ENCODE measurements at regions not wholly inside any gene's neighbourhood (a gene's known extent, or its start where the extent isn't known, plus 50 kb on each side); places are given as distances from the start of the nearest gene placed in this dataset.

DNA sequence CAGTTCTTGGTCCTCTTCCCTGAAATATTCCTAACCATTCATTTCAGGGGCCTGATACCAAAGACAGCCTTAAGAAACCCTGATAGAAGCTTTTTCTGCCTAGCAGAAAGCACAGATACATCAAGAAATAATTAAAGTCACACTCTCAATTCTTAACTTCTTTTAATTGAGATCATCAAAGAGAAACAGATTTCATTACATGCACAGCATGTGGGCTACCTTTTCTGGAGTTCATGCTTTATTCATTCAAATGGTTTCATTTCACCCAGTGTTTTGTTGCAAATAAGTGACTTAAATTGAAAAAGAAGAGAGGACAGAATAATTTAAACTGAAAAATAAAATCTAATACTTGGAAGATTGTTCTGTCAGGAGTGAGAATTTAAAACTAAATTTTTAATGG lies 192.6 kb upstream of the GGTLC1 start:
- no peak for DNase-seq (ENCODE audit: low read depth)

DNA sequence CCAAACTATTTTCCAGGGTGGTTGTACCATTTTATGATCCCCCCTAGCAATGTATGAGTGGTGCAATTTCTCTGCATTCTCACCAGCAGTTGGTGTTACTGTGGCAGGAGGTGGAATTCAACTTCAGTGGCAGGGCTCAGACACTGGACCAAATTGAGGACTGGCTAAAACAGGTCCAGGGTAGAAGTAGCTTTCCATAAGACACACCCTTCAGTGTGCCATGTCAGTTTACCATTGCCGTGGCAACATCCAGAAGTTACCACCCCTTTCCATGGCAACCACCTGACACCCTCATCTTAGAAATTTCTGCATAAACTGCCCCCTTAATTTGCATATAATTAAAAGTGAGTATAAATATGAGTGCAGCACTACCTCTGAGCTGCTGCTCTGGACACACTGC lies 180.7 kb upstream of the GGTLC1 start:
- no peak for DNase-seq (ENCODE audit: low read depth)

DNA sequence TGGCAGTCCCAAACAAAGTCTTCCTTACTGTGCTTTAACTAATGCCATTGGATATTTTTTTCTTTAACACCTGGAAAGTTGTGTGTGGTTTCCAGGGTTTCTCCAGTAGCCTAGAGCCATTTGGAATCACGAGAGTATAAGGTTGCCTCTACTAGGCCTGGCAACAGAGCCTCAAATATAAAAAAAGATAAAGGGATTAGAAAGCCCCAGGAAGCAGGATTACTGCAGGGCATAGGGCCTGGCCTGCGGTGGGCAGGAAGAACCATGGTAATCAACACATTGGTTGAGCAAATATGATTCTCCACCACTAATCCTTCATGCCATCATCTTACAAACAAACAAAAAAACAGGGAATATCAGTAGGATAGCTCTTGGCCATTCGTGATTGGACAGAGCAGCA lies 177.8 kb upstream of the GGTLC1 start:
- DNase-seq (ENCODE audit: low read depth): no peak

DNA sequence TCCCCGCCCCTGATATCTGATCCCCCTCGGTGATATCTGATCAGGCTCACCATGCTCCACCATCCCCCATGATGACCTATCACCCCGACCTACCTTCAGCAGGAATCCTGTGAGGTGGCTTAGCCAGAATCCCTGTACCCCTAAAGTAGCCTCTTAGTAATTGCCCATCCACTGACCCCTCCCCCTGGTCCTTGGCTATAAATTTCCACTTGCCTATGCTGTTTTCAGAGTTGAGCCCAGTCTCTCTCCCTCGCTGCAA lies 177.5 kb upstream of the GGTLC1 start:
- DNase-seq (ENCODE audit: low read depth): no peak

DNA sequence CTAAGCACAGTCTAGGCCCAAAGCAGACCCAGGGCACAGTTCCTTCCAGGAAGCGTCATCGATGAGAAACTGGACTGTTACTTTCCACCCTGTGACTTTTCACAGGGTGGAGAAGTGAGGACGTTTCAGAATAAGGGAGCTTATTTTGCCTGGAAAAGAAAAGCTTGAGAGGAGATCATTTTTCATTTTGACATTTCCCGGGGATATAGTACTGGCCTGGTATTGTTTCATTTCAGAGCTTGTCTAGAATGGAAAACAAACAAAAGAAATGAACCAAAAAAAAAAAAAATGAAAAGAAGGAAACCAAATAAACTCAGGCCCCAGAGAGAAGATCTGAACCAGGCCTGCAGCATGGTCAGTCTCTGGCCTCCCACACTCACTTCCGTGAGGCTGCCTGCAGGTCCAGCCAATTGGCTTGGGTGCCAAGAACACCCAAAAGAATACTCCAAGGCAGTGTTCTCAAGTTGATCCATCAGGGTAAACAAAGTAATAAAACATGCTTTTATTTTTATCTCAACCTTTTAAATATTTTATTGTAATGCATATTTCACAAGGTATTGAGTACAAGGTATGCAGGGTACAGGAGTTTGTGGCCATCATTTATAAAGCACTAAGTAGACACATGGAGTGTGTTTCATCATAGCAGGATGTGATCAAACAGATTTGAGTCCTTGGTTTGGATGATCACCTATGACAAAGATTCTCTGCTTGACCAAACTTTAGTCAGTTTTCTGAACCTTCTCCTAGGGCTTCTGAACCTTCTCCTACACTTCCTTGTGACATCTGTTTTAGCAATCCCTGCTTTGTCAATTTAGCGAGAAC lies 176.9 kb upstream of the GGTLC1 start:
- no peak for DNase-seq (ENCODE audit: low read depth)

DNA sequence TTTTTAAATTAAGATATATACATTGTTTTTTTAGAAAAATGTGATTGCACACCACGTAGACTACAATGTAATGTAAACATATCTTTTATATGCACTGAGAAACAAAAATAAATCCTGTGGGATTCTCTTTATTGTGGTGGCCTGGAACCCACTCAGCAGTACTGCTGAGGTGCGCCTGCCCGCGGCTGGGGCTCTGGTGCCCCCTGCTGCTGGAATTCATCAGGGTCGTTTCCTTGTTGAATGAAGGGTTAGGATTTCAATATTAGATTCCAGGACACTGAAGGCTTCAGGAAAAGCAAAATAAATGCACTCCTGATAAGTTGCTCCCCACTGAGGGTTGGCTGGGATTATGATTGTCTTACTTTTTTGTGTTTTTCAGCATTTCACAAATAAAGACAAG lies 175.8 kb upstream of the GGTLC1 start:
- no peak for DNase-seq (ENCODE audit: low read depth)

DNA sequence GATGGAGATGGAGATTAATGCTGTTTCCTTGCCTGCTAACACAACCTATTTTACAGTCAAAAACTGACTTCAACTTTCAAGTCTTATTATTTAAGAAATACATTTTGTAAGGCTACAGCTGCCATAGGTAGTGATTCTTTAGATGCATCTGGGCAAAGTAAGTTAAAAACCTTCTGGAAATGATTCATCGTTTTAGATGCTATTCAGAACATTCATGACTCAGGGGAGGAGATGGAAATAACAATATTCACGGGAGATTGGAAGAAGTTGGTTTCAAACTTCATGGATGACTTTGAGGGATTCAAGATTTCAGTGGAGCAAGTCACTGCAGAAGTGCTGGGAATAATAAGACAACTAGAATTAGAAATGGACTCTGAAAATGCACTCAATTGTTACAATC lies 174.9 kb upstream of the GGTLC1 start:
- no peak for DNase-seq (ENCODE audit: low read depth)

DNA sequence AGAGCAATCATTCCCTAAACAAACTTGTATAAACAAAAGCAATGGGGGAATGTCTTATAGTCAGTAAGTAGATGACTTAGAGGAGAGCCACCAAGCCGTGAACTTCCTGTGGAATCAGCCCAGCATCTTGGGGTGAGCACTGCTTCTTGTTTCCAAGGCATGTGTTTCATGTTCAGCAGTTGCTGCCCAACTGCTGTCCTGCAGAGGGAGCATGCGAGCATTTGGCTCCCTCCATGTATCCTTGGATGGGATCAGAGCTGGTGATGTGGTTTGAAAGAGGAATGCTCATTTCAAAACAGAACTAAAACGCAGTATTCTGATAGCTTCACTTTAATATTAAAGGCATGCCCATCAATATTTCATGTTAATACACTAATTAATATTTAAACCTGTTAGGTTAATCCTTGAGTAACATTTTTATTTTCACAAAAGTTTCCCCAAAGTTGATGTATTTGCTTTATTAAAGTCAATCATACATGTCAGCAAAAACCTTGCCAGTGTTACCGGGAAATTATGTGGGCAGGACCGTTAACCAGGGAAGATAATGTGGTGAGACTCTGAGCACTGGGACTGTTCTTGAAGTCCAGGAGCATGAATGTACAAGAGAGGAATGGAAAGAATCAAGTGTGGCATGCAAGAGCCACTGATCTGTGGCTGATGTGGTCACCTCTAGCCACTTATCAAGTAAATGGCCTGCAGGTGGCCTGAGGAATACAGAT lies 172.1 kb upstream of the GGTLC1 start:
- DNase-seq (ENCODE audit: low read depth): no peak

DNA sequence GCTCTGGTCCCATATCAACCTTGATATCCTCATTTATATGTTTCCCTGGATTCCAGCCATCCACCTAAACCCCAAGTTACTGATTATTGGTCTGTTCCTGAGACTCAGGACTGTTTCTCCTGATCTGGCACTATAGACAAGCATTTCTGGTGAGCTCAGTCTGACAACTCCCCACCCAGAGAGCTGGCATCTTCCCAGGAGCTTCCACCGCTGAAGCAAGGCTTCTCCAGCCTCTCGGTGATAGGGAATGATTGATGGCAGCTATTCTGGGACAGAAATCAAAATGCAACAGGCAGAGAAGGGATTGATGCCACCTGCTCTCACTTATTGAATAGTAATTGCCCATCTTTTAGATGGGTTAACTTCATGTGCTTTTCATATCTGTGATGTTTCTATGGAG lies 169.7 kb upstream of the GGTLC1 start:
- no peak for DNase-seq (ENCODE audit: low read depth)

DNA sequence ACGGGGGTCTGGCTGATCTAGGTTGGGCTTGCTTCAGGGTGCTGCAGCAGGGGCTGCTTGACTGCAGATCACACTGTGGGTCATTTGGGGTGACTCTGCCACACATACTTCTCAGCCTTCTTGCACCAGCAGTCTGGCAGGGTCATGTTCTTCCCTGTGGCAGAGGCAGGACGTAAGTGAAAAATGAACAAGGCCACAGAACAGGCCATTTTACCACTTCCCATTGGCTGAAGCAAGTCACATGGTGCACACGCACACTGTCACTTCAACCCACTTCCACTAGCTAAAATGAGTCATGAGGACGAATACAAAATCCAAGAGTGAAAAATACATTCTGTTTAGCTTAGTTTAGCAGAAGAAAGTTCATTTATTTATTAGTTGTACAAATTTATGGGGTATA lies 168.6 kb upstream of the GGTLC1 start:
- DNase-seq (ENCODE audit: low read depth): no peak

DNA sequence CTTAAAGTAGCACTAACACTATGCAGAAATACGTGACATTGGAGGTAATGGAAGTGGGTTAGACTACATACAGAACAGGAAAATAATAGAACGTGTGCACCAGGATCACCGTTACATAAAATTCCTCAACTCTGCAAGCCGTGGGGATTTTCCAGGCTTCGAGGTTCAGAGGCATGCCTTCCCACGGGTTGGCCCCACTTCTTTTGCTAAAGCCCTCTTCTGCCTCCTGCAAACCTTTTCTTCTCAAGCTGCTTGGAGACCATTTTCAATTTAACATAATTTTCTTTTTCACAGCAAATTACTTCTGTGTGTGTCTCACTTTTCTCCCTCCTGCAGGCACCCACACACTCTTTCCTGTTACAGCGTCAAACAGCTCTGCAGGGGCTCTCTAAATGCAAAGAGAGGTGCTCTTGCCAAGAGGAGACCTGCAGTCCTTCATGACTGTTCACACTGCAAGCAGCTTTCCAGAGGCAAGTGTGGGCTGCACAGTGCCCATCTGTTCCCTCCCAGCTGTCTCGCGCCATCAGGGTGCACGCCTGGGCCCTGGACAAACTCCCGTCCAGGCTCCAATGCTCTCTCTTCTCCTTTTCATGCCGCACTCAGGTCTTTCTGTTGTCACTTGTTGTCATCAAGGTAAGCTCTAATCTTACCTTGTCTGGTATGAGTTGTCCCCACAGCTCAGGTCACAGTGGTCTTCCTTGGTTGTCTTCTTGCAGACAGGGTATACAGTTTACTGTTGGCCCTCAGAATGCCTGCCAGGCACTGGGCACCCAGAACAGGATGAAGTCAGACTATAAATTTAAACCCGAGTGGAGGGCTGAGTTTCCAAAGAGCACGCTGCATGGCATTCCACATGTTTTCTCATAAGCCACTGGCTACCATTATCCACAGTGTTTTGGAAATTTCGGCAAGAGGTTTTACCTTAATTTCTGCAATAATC lies 164.8 kb upstream of the GGTLC1 start:
- no peak for DNase-seq (ENCODE audit: low read depth)

DNA sequence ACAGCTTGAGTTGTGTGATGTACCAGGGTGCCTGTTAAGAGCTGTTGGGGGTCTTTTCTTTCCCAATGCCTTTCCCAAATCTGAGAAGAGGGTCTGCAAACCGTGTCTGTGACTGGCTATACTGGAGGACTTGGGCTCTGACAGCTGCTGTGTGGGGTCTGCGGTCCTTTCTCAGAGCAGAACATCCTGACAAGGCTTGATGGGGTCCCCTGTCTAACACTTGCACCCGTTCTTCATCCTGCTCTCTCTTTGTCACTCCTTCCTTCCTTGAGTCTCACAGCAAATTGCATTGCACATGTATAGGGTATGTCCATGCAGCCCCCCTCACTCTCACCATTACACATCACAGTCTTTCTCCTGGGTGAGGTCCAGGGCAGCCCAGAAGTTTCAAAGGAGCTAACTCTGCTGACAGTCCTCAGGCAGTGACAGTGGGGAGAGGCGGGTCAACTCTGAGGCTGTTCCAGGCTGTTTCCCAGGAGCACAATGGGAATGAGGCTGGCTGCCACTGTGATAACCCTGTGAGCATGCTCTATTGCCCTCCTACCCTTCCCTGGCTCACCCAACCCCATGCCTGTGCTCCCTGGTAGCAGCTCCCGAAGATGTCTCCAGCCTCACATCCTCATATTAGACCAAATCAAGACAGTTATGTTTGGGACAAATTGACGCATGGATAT lies 163.2 kb upstream of the GGTLC1 start:
- DNase-seq (ENCODE audit: low read depth): no peak

DNA sequence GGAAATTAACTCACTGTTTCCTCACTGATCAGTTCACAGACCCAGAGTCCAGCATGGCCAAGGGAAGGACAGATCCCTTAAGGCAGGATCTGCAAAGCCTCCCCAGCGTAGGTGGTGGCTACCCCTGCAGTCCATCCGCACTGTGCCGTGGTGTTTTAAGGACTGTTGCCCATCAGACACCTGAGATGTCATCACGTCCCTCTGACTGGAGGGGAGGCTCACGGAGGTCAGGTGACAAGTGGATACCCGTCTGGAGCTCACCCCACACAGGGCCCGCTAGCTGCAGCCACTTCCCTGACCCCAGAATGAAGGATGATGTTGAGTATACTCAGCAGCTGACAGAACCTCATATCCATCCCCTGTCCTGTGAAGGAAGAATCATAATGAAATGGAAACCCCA lies 161.8 kb upstream of the GGTLC1 start:
- DNase-seq (ENCODE audit: low read depth): no peak

DNA sequence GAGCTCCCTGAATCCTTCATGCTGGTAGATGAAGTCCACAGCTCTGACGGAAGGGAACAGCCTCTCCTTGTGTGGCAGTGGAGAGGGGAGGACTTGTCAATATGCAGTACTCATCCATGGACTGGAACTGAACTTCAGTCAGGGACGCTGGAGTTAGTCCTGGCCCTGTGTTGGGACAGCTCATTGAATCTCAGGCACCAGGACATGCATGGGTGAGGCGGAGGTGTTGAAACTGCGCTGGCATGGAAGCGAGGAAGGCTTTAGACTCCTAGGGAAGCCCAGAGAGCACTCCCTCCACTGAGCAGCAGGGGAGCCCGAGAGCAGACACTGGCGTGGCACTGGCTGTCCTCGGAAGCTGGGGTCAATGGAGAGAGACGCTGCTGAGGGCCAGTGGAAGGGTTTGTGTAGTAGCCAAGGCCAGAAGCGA lies 161.3 kb upstream of the GGTLC1 start:
- DNase-seq (ENCODE audit: low read depth): no peak

DNA sequence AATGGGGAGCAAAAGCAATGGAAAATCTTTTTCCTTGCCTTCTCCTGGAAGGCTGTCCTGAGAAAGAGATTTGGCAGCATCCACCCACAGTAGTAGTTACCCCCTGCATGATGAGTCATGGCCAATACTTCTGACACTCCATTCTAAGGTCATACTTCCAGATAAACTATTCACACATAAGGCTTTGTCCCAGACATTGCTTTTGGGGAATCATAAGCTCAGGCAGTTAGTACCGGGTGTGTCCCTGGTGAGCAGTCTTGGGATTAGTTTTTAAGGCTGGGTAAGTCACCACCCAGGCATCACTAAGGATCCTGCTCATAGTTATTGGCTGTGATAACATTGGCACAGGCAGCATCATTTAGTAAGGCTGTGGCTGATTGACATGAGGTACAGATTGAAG lies 160.6 kb upstream of the GGTLC1 start:
- DNase-seq (ENCODE audit: low read depth): no peak

DNA sequence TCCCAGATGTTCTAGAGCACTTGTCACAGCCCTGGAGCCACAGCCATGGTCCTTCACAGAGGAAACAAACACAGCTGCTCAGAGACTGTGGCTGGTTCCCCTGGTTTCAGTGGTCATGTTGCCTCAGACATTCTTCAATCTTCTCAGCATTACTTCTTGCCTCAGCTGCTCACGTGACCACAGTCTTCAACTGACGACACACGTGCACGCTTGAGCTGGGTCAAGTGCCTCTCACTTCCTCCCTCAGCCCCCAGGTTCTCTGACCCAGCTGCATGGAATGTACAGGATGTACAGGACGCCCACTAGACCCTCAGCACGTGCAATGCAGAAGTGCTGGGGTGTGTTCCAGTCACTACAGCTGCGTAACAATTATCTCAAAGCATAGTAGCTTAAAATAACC lies 159.8 kb upstream of the GGTLC1 start:
- DNase-seq (ENCODE audit: low read depth): no peak

DNA sequence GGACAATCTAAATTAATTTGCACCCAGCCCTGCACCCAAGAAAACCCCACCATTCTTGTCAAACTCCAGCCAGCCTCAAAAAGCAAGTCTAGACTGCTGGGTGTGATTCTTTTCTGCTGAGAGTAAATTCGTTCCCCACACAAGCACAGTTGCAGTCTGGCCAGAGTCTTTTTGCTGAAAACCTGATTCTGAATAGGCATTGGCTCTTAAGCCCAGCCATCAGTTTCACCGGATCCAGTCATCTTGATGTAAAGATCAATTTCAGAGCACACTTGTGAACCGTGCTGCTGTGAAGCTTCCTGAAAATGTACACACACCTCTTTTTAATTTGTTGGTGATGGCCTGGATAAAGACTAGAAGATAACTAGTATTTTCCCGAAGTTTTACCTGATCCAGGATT lies 159.4 kb upstream of the GGTLC1 start:
- no peak for DNase-seq (ENCODE audit: low read depth)

DNA sequence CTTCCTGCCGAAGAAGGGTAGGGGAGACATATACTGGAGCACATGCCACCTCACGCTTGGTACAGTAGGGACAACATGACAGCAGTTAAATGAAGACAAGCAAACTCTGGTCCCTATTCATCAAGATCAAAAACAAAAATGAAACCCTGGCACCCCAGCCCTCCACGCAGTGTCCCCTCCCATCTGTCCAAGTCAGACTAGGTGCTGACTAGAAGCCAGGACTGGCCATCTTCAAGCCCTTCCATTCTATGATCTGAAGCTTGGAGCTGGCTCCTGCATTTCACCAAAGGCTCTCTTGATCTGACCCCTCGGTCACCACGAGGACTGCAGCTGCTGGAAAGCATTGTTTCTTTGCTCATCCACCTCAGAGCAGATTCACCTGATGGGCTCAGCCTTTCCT lies 158.9 kb upstream of the GGTLC1 start:
- no peak for DNase-seq (ENCODE audit: low read depth)

DNA sequence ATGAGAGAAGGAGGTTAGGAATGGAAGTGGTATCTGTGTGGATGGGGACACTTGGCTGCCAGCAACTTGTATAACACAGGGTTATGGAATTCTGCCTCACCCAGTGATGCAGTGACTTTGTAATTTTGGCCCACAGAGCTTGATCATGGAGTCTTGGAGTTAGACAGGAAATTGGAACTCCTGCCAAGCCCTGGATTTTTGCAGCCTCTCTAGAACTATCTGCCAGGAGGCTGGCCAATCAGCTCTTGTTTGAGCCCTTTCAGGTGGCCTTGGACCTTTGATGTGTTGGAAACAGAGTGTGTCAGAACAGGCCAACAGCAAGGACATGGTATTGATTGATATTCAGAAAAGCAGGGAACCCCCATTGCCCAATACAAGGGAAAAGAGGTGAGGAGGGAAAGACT lies 157.7 kb upstream of the GGTLC1 start:
- no peak for DNase-seq (ENCODE audit: low read depth)

DNA sequence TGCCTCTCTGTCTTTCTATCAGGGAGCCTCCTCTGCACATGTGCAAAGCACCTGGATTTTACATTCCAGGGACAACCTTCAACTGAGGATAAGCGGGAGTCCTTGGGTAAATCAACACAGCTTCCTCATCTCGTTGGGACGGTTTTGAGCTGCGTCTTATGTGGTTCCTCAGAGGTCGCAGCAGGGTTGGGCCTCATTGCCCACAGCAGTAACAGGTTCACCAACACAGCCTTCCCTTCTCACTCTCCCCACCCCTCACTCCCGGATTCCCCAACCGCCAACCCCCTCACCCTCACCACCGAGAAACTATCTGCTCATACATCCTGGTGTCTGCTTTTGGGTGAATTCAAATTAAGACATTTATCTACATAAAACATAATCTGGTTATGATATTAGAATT lies 155.8 kb upstream of the GGTLC1 start:
- no peak for DNase-seq (ENCODE audit: low read depth)

DNA sequence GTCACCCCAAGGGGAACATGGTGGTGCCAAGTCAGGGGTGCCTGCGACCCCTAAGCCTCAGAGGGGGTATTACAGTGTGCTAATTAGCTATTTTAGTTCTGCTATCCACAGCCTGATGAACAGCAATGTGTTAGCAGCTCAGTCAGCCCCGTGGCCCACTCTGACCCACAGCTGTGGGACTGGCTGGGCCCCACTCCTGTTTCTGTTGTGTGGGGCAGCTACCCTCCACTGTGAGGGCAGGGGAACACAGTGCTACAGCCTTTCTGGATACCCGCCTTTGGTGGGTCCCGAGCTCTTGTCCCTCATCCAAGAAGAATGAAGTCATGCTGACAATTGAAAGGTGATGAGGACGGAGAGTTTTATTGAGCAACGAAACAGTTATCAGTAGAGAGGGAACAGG lies 152.5 kb upstream of the GGTLC1 start:
- DNase-seq (ENCODE audit: low read depth): no peak

DNA sequence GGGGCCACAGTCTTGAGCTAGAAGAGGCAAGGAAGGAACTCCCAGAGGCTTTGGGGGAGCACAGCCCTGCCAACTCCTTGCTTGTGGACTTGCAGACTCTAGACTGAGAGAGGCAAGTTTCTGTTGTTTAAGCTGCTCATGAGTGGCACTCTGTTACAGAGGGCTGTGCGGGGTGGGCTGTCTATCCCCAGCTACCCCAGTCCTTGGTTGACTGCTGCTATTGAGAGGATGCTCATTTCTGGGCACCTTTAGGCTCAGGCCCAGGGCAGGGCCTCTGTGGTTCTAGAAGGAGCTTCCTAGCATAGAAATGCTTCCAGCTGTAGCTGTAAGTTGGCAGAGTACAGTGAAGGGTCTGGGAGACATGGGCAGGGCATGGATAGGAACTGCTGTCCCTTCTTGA lies 151.3 kb upstream of the GGTLC1 start:
- no peak for DNase-seq (ENCODE audit: low read depth)

Data from Daoy (cell line).